GM13977 (cell line): ENCODE measurements at regions not wholly inside any gene's neighbourhood (a gene's known extent, or its start where the extent isn't known, plus 50 kb on each side); places are given as distances from the start of the nearest gene placed in this dataset.

Experiments
- DNase-seq: peaks from one replicate; pipeline ENCODE4 v3.0.0; 2012; ENCODE audit warnings: low spot score
- CTCF ChIP-seq: IDR thresholded peaks from 2 replicates; pipeline ENCODE4 v1.5.1; 2012; ENCODE audit warnings: mild to moderate bottlenecking, control low read depth; ENCODE audit not compliant: insufficient read depth; ENCODE audit errors: extremely low read depth, missing control alignments
- in situ Hi-C: fragments of 300-500 bp; cut with MboI; formaldehyde crosslinking; loops from one replicate; pipeline ENCODE4 v1.12.0; 2022; ENCODE audit warnings: low sequenced_read_pairs, low pct_unique_long_range_greater_than_20kb, mixed read lengths, inconsistent platforms; ENCODE audit not compliant: unreplicated experiment

DNA sequence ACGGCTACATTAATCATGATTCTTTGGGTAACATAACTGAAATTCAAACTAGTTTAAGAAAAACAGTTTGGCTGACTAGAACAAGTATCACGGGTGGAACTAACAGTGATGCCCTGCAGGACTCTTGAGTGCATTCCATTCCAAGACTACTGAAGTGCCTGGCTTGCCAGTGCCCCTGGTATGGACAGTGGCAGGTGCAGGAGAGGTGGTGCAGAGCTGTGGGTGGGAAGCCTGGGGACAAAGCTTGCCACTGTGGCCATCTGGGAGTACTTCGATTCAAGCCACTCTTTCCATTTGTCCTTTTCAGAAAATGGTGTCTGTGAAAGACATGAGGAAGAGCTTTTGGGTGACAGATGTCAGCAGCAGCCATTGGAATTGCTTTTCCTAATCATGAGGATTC lies 166.5 kb downstream of the RRAGC start:
- in situ Hi-C loops: no loop called here
- TF ChIP-seq CTCF: no peak
- no peak for DNase-seq

GRCh38 chr1:38690790-38691449 lies 168.7 kb downstream of the RRAGC start:
- no peak for DNase-seq
- no peak for TF ChIP-seq CTCF
- in situ Hi-C loops: no loop called here

DNA sequence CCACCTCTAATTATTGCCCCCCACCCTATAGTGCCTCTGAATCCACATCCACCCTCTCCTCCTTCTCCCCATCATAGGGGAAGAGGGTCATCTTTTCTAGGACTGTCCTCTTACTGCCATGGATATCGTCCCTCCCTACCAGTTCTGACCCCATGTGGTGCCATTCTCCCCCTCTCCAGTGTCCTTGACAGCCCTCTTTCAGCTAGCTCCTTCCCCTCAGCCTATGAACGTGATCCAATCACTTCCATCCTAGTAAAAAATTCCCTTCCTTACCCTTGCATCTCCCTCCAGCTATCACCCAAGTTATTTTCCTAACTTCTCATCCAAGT lies 172.7 kb downstream of the RRAGC start:
- in situ Hi-C loops: no loop called here
- TF ChIP-seq CTCF: no peak
- no peak for DNase-seq

DNA sequence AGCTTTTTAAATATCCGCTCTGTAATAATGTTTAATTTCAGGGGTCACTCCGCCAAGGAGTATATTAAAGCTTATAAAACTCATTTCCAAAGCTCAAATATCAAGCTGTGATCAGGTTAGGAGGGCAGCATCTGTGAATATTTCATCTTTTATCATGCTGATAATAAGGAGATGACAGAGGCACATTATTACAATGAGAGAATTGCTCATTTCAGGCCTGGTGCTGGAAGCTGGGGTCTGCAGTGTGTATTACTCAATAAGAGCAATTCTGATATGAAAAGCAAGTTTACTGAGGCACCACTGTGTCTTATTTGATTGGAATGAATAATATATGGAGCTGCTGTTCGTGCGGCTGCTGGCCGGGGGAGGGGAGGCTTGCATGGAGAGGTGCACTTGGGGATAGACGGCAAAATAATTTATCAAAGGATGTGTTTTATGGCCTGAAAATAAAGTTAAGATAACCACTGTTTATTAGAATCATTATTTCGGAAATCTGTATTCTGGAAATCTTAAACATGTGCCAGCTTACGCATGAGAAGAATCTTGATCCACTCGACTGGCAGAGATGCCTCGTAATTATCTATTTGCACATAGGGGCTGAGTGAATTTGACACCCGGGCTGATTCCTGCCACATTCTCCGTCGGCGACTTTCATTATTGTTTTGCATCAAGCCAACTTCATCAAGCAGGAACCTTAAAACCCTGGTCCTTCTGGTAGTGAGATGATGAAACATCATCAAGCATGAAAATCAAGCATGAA lies 173.2 kb downstream of the RRAGC start:
- DNase-seq: no peak
- in situ Hi-C loops: no loop called here

GRCh38 chr1:38685388-38685787 lies 174.2 kb downstream of the RRAGC start:
- in situ Hi-C loops: no loop called here
- no peak for DNase-seq
- no peak for TF ChIP-seq CTCF

More for the DNA sequence above, 173.2 kb downstream of the RRAGC start:
- TF ChIP-seq CTCF: no peak

DNA sequence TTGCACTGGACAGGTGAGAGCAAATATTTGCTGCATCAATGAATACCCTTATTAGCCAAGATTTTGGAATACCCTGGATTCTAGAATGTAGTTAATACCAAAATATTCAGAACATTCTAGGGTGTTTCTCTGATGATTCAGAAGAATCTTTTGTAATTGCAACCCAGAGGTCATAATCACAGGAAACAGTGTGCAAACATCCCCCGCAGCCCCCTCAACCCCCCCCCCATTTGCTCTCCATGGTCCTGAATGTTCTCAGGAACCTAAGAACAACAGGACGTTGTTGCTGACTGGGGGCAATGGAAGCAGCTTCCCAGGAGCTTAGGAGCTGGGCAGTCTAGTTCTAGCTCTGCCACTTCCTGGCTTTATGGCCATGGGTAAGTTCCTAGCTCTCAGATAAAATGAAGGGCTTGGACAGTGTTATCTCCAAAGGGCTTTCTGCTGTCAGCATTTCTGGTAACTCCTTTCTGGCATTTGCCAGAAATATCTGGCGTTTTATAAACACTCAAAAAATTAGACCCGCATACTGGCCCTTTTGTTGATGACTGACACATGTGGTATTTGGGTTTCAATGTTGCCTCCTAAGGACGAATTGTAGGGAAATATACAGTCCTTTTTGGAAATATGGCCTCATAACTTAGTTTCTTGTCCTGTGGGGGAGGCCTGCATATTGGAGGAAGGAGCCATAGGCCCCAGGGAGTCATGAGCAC lies 178.6 kb downstream of the RRAGC start:
- no peak for DNase-seq
- TF ChIP-seq CTCF: no peak
- in situ Hi-C loops: no loop called here
